ENCODE measurements at regions not wholly inside any gene's neighbourhood (a gene's known extent, or its start where the extent isn't known, plus 50 kb on each side); places are given as distances from the start of the nearest gene placed in this dataset.

DNA sequence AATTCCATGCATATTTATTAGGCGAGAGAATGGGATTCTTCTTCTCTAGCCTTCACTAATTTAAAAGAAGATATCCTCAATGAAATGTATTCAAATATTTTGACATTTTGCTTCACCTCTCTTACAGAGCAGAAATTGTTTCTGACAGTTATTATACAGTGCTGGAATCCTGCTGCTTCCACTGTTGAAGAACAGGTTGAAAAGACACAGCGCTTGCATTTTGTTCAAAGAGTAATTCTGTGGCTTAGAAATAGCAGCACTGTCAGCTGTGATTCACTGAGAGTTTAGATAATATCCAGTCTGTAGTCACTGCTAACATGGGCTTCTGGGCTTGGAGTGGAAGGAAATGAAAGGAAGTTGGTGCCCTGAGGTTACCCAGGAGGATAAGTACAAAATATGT, 117.1 kb upstream of the FBXL4 start:
- no peak overlapping the region for H3K4me3 Mint-ChIP-seq
- no peak for DNase-seq
- Histone ChIP-seq H3K4me1 (ENCODE audit: control insufficient read depth, insufficient read depth, low read length) (no peaks in the 10 kb centered on the region), H3K36me3 (ENCODE audit: control insufficient read depth, insufficient read depth, low read length) (no peaks in the 10 kb centered on the region), H3K9ac (ENCODE audit: extremely low read depth, low read length, poor library complexity, severe bottlenecking) (no peak overlapping the region), H3K27me3 (ENCODE audit: control insufficient read depth, insufficient read depth, low read length, poor library complexity, severe bottlenecking) (no peaks in the 10 kb centered on the region), H3K9me3 (ENCODE audit: control insufficient read depth, low read length) (no peaks in the 10 kb centered on the region), H3K4me3 (ENCODE audit: low read length) (no peak overlapping the region), H3K27ac (ENCODE audit: low read depth, low read length) (peak overlapping the region; percentile 41)
- no peaks in the 10 kb centered on the region for H3K27me3 Mint-ChIP-seq (ENCODE audit: insufficient read depth)
- TF ChIP-seq, protein P1, sequence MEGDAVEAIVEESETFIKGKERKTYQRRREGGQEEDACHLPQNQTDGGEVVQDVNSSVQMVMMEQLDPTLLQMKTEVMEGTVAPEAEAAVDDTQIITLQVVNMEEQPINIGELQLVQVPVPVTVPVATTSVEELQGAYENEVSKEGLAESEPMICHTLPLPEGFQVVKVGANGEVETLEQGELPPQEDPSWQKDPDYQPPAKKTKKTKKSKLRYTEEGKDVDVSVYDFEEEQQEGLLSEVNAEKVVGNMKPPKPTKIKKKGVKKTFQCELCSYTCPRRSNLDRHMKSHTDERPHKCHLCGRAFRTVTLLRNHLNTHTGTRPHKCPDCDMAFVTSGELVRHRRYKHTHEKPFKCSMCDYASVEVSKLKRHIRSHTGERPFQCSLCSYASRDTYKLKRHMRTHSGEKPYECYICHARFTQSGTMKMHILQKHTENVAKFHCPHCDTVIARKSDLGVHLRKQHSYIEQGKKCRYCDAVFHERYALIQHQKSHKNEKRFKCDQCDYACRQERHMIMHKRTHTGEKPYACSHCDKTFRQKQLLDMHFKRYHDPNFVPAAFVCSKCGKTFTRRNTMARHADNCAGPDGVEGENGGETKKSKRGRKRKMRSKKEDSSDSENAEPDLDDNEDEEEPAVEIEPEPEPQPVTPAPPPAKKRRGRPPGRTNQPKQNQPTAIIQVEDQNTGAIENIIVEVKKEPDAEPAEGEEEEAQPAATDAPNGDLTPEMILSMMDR (conservative IDR thresholded peaks at IDR 0.05), result no peak
- H3K9me3 Mint-ChIP-seq, result no peaks in the 10 kb centered on the region
- no peaks in the 10 kb centered on the region for H3K4me1 Mint-ChIP-seq
- no peak overlapping the region for H3K27ac Mint-ChIP-seq
- no peaks in the 10 kb centered on the region for H3K36me3 Mint-ChIP-seq (ENCODE audit: low read depth)
- 93 to 95% methylated on average over 2 of the region's 2 CpGs for WGBS, 2 experiments (ENCODE audit: insufficient coverage in 1 of 2, insufficient read length in 1 of 2)

DNA sequence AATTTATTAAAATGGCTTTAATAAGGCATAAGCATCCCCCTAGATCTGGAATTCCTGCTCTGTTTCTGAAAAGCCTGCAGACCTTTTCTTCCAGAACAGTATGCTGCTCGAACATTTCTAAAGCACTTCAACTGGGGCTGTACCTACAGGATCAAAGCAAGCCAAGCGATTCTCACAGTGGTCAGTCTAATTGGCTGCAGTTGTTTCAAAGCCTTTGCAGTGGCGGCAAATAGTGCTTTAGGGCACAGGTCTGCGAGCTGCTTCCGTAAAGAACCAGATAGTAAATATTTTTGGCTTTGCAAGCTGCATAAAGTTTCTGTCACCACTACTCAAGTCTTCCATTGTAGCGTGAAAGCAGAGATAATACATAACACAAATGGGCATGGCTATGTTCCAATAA, 88.9 kb upstream of the FBXL4 start:
- Histone ChIP-seq H3K4me1 (ENCODE audit: control insufficient read depth, insufficient read depth, low read length) (no peaks in the 10 kb centered on the region), H3K9me3 (ENCODE audit: control insufficient read depth, low read length) (no peaks in the 10 kb centered on the region), H3K9ac (ENCODE audit: extremely low read depth, low read length, poor library complexity, severe bottlenecking) (no peak overlapping the region), H3K4me3 (ENCODE audit: low read length) (no peak overlapping the region), H3K27me3 (ENCODE audit: control insufficient read depth, insufficient read depth, low read length, poor library complexity, severe bottlenecking) (no peaks in the 10 kb centered on the region), H3K27ac (ENCODE audit: low read depth, low read length) (no peak overlapping the region), H3K36me3 (ENCODE audit: control insufficient read depth, insufficient read depth, low read length) (no peaks in the 10 kb centered on the region)
- Mint-ChIP-seq H3K4me3 (no peak overlapping the region), H3K27ac (no peak overlapping the region), H3K27me3 (ENCODE audit: insufficient read depth) (no peaks in the 10 kb centered on the region), H3K9me3 (no peaks in the 10 kb centered on the region), H3K4me1 (peaks cover 7% of the 10 kb centered on the region), H3K36me3 (ENCODE audit: low read depth) (no peaks in the 10 kb centered on the region)
- WGBS, 2 experiments (ENCODE audit: insufficient coverage in 1 of 2, insufficient read length in 1 of 2), result 91 to 96% methylated on average over 5 to 6 of the region's 6 CpGs
- no peak for DNase-seq
- TF ChIP-seq, protein P1 (conservative IDR thresholded peaks at IDR 0.05), result no peak

DNA sequence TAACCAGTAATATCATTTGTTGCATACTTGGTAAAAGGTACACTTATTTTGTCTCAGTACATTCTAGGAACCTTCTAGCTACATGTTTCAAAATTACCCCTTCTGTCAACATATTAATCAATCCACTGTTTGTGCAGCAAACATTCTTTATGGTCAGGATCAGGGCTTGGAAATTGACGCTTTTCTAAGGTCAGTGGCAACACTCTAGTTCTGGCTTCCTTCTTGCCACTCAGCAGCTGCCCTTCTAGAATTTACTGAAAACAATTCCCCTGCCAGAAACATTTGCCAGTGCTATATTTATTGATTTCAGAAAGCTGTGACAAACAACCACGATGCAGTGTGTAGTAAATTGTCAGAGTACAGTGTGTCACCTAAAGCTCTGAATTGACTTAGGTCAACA, 84.7 kb upstream of the FBXL4 start:
- Histone ChIP-seq H3K36me3 (ENCODE audit: control insufficient read depth, insufficient read depth, low read length) (no peaks in the 10 kb centered on the region), H3K27me3 (ENCODE audit: control insufficient read depth, insufficient read depth, low read length, poor library complexity, severe bottlenecking) (no peaks in the 10 kb centered on the region), H3K9ac (ENCODE audit: extremely low read depth, low read length, poor library complexity, severe bottlenecking) (no peak overlapping the region), H3K4me3 (ENCODE audit: low read length) (no peak overlapping the region), H3K27ac (ENCODE audit: low read depth, low read length) (no peak overlapping the region), H3K4me1 (ENCODE audit: control insufficient read depth, insufficient read depth, low read length) (no peaks in the 10 kb centered on the region), H3K9me3 (ENCODE audit: control insufficient read depth, low read length) (no peaks in the 10 kb centered on the region)
- TF ChIP-seq, protein P1 (conservative IDR thresholded peaks at IDR 0.05), result no peak
- Mint-ChIP-seq H3K27me3 (ENCODE audit: insufficient read depth) (no peaks in the 10 kb centered on the region), H3K4me1 (peaks cover 17% of the 10 kb centered on the region), H3K36me3 (ENCODE audit: low read depth) (no peaks in the 10 kb centered on the region), H3K4me3 (no peak overlapping the region), H3K9me3 (peaks cover under 1% of the 10 kb centered on the region), H3K27ac (no peak overlapping the region)
- 83 to 96% methylated on average over 1 to 2 of the region's 2 CpGs for WGBS, 2 experiments (ENCODE audit: insufficient coverage in 1 of 2, insufficient read length in 1 of 2)
- DNase-seq, result no peak

All from endodermal cell (in vitro differentiated cells).